NCI-H2107 treated with DMSO at 0.1 percent for 48 hours (cell line): ENCODE measurements at regions not wholly inside any gene's neighbourhood (a gene's known extent, or its start where the extent isn't known, plus 50 kb on each side); places are given as distances from the start of the nearest gene placed in this dataset.
A peak's percentile ranks its signal among the peaks of the same experiment; 100 is the strongest.

ENCODE experiments used
- DNase-seq: peaks from one replicate; lab custom pipeline; 2025; ENCODE audit not compliant: unreplicated experiment; lab: John Stamatoyannopoulos, UW

GRCh38 chr3:69536306-69537020 is 150.6 kb upstream of the FRMD4B start:
- DNase-seq: no peak

GRCh38 chr3:69535613-69536012 is 149.7 kb upstream of the FRMD4B start:
- DNase-seq: no peak

DNA sequence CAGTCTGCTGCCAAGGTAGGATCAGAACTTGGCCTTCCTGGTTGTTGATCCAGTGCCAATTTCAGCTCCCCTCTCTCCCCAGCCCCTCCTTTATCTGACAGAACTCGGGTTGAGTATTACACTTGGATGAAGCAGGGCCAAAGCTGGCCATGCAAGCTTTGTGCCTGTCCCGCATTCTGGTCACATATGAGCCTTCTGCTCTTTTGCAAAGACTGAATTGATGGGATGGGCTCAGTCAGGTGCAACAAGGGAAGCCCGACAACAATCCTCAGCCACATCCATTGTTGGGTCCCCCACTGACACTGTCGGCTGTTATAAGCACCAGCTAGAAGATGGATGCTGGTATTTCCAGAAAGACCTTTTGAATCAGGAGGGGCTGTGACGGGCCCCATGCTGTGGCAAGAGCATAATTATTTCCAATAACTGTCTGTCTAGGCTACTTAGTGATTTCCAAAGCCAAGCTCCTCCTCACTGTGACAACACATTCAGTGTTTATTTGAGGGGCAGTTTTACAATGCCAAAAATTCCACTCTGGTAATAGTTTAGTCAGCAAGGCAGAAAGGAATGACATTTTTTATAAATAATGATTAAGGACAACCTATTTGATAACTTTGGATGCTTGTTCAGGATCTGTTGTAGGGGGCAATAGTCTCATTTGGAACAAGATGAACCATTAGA is 146.8 kb upstream of the FRMD4B start:
- no peak for DNase-seq

DNA sequence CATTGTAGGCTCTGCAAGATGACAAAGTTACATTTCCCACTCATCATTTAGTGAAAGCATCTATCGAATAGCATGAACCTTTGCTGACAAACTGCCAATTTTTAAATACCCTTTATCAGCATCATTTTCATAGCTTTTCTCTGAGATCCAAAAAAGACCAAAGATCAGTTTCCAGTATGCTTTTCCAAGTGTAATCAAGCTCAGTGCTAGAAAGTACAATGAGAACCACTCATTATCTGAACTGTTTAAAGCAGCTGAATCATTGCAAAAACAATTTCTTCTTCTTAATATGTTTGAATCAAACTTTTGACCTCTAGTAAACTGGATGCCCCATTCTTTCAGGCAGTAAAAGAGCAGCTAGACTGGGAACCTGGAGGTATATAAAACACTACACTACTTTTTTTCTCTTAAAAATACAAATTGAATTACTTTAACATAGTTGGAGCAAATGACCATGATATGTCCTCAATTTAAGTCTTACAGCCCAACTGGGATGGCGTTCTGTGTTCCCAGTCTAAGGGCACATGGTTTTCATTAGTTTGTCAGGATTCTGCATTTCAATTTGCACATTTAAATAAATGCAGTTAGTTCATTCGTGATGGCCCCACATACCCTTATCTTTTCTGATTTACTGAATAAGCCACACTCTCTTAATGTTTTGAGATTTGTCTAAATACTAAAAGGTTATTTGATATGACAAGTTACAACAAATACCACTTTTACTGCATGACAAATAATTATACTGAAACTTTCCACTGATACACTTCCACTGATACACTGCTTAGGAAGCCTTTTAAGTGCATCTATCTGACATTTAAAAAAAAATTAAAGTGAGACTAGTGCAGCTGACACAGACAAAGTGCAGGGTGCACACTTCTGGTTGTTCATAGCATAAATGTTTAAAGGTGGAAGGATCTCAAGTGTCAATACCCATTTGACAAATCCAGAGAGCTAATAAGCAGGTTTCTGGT is 146.0 kb upstream of the FRMD4B start:
- DNase-seq: no peak

DNA sequence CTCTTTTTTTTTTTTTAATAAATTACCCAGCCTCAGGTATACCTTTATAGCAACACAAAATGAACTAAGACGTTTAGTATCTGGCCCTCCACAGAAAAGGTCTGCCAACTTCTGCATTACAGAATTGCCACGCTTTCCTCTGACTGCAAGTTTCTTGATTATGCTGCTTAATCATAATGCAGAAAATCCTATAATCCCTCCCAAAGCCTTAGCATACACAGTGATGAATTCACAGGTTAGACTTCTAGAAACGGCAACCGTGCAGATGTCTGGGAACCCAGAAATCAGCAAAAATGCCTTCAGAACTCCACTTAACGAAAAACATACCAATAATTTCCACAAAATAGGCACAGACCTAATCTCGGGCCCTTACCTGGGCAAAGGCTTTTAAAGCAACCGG is 144.7 kb upstream of the FRMD4B start:
- no peak for DNase-seq

GRCh38 chr3:69527498-69527897 is 141.6 kb upstream of the FRMD4B start:
- no peak for DNase-seq

DNA sequence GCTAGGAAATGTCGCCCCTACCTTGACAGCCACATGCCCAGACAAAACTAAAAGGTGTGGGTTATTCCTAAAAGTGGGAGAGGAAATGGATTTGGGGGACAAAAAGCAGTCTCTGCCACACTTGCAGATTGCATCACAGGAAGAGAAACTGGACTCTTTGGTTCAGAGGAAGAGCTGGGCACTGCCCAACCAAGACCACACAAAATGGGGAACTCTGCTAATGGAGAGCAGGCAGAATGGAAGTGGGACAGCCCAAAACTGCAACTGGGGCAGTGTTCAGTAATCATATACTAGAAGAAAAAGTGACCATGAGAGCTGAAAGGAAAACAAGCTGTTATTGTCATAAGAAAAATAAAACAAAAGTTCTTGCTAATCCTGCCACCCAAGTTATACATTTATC is 138.9 kb upstream of the FRMD4B start:
- no peak for DNase-seq

DNA sequence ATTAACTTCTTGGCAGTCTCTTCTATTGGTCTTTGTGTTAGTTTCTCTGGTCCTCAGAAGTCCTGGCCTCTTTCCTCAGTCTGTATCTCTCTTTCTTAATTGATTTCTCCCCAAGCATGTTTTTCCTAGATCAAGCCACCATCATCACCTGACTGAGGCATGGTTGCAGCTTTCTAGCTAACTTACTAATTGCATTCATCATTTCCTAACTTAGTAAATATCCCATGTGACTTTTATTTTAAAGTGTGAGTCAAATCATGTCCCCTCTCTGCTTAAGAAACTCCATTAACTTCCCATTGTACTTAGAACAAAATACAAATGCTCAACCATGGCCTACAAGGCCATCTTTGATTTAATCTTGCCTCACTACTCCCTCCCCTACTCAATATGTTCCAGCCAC is 135.4 kb upstream of the FRMD4B start:
- DNase-seq: no peak

DNA sequence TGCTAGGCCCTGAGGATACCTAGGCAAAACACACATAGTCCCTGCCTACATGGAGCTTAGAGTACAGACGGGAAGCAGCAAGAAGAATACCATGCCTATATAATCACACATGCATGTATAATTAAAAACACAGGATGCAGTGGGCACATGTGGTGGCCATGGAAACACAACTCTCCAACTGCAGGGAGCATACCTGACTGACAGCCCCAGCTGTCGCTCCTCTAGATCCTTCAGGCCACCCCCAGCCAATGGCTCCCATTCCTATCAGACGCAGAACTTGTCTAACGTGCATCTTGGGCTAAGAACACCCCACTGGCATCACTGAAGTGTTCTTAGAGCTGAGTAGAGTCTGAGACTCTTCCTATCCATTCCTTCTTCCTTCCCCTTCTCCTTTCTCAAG is 125.5 kb upstream of the FRMD4B start:
- DNase-seq: no peak

DNA sequence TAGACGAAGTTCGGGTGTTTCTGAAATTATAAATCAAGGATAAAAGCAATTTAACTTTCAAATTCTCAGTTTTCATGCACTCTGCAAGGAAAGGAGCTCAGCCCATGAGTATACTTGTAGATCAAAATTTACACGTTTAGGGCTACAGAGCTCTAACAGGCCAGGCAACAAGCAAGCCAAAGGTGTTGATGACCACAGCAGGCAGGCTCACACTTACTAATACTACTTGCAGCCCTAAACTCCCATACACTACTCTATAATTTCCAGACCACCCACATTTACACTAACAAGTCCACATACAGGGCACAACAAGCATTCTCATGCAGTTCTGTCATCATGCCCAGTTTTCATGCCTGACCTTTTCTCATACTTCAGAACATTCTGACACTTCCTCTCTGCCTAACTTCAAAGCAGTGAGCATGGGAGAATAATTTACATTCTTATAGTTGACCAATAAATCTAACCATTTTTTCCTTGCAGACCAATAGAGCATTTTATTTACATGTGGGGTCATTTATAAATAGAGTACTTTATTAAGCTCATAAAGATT is 124.7 kb upstream of the FRMD4B start:
- DNase-seq: no peak

GRCh38 chr3:69509288-69509687 is 123.4 kb upstream of the FRMD4B start:
- DNase-seq: no peak

DNA sequence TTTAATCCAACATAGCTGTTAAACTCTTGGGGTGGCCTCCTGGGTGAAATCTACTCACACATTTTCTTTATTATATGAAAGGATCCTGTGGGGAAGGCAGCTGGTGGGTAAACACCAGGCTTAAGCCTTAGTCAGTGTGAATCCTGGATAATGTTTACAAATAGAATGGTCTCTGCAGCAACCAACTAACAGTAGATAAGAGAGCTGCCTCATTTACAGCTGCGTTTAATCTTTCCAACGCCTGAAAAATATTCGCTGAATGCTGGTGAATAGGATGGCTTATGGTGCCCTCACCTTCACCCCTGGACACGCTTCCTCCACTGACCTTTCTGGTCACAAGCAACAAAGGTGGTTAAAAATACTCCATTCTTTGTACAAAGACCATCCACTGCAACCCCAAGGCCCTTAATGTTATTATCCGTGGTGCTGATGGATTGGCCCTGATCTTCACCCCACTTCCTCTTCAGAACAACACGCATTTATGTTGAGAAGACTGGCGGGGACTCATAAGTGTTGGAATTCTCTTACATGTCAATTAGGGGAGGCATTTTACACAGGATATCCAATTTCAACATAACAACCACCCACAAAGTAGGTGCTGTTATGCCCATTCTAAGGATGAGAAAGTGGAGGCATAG is 120.0 kb upstream of the FRMD4B start:
- peak; percentile 0 for DNase-seq

GRCh38 chr3:69504232-69504631 is 118.3 kb upstream of the FRMD4B start:
- no peak for DNase-seq

DNA sequence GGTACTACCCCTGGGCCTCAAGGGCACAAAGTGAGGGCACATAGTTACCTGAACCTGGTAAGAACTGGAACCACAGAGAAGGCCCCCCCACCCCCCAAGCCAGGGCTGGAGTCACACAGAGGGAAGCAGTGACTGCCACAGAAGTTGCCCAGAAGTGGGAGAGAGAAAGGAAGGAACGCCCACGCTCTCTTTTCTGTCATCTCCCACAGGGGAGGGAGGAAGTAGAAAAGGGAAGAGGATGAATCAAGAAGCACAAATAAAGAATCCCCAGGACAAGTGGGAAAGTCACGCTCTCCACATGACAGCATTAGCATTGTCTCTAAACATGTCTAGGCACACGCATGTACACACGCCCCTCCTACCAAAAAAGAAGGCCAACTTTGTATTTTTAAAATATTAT is 114.7 kb upstream of the FRMD4B start:
- no peak for DNase-seq

- no peak for DNase-seq
These were observed 114.1 kb upstream of the FRMD4B start for GRCh38 chr3:69499899-69500421.

GRCh38 chr3:69499422-69499821 is 113.5 kb upstream of the FRMD4B start:
- DNase-seq: no peak

GRCh38 chr3:69496856-69497255 is 111.0 kb upstream of the FRMD4B start:
- DNase-seq: no peak

DNA sequence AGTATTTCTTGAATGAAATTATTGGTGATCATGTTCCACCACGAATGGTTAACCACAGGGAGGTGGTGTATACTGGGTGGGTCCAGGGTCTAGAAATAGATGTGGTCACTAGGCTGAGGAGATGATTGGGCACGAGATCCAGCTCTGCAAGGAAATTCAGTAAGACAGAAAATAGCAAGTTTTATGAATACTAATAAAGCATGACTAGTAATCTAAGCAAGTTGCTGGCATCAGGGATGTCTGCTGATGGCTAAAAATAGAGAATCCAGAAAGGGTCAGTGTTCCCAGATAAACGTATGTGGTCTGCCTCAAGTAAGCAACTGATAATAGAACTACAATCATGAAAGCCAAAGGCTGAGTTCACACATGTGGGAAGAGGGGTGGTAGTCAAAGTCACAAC is 108.3 kb upstream of the FRMD4B start:
- DNase-seq: no peak

DNA sequence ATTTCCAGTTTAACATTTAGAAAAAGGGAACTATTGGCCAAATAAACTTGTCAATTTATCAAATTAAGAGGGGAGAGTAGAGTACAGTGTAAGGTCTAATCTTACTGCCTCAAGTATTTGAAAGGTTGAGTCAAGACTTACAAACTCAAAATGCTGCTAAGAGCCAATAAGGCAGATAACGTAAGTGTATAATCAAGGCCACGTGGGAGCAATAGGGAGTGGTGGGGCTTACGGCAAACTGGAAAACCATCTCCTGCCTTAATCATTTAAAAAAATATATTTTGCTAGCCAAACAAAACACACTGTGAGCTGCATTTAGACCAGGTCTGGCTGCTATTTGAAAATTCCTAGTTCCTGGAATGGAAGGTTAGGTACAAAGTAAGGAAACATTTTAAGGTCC is 107.3 kb upstream of the FRMD4B start:
- DNase-seq: no peak

DNA sequence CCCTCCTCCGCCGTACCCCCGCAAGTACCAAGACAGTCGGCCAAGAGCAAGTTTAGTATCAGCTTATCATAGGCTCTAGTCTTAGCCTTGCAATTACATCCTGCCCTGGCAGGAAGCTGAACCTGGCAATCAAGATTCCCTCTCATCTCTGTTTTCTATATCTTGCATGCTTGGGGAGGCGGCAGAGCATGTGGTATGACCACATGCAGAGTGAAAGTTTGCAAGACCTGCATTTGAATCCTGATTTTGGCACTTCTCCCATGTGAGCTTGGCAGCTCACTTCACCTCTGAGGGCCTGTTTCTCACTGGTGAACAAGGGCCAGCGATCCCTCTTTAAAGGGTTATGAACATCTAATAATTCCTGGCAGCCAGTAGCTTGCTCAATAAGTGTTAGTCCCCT is 106.1 kb upstream of the FRMD4B start:
- DNase-seq: no peak

- no peak for DNase-seq
These were observed 105.1 kb upstream of the FRMD4B start for GRCh38 chr3:69490971-69491370.
